Fibroblast of lung (primary cell): ENCODE measurements at regions not wholly inside any gene's neighbourhood (a gene's known extent, or its start where the extent isn't known, plus 50 kb on each side); places are given as distances from the start of the nearest gene placed in this dataset.

Experiments used
- CTCF ChIP-seq, 2 donors: IDR thresholded peaks in 1 of 2; conservative IDR thresholded peaks in 1 of 2; 1 replicate in 1 of 2; 2 replicates in 1 of 2; pipeline ENCODE4 v1.5.1; 2011 to 2012; ENCODE audit warnings: low read length in 2 of 2, control low read depth in 1 of 2, inconsistent platforms in 1 of 2, low read depth in 1 of 2, mild to moderate bottlenecking in 1 of 2
- EZH2 ChIP-seq: IDR thresholded peaks from 2 replicates; pipeline ENCODE4 v1.5.1; 2012; ENCODE audit warnings: low read length, control low read depth, mild to moderate bottlenecking; ENCODE audit errors: missing control alignments

GRCh38 chr6:26202201-26202611 lies 115.0 kb downstream of the HFE start:
- TF ChIP-seq CTCF (conservative IDR thresholded peaks at IDR 0.05 in 1 of 2, IDR thresholded peaks at IDR 0.05 in 1 of 2; ENCODE audit: low read depth in 1 of 2, low read length in 2 of 2) (no peak), EZH2 (no peak)
